GM21576 (cell line): ENCODE measurements at regions not wholly inside any gene's neighbourhood (a gene's known extent, or its start where the extent isn't known, plus 50 kb on each side); places are given as distances from the start of the nearest gene placed in this dataset.

Experiments
- ATAC-seq: cut with Tn5 transposase; IDR thresholded peaks from one replicate; pipeline ENCODE4 v1.9.1; 2021; ENCODE audit warnings: mild to moderate bottlenecking, moderate library complexity; ENCODE audit not compliant: unreplicated experiment

GRCh38 chr6:95240514-95240913 lies 336.8 kb upstream of the MANEA start:
- ATAC-seq: no peak

GRCh38 chr6:95242560-95242959 lies 334.8 kb upstream of the MANEA start:
- ATAC-seq: no peak

GRCh38 chr6:95243053-95243452 lies 334.3 kb upstream of the MANEA start:
- ATAC-seq: no peak

GRCh38 chr6:95244751-95245150 lies 332.6 kb upstream of the MANEA start:
- no peak for ATAC-seq

GRCh38 chr6:95248499-95248898 lies 328.8 kb upstream of the MANEA start:
- no peak for ATAC-seq

- ATAC-seq: no peak
Measured at GRCh38 chr6:95249175-95249574, 328.2 kb upstream of the MANEA start.

GRCh38 chr6:95249661-95250060 lies 327.7 kb upstream of the MANEA start:
- ATAC-seq: no peak

- ATAC-seq: no peak
Measured at GRCh38 chr6:95263840-95264239, 313.5 kb upstream of the MANEA start.

GRCh38 chr6:95266537-95267258 lies 310.6 kb upstream of the MANEA start:
- ATAC-seq: no peak

GRCh38 chr6:95274686-95275235 lies 302.6 kb upstream of the MANEA start:
- ATAC-seq: no peak

- no peak for ATAC-seq
Measured at GRCh38 chr6:95279616-95280015, 297.7 kb upstream of the MANEA start.

GRCh38 chr6:95280686-95281273 lies 296.6 kb upstream of the MANEA start:
- no peak for ATAC-seq

- no peak for ATAC-seq
Measured at GRCh38 chr6:95285881-95286280, 291.5 kb upstream of the MANEA start.

- ATAC-seq: no peak
Measured at GRCh38 chr6:95286874-95287273, 290.5 kb upstream of the MANEA start.

- no peak for ATAC-seq
Measured at GRCh38 chr6:95288251-95288650, 289.1 kb upstream of the MANEA start.

GRCh38 chr6:95292011-95292410 lies 285.3 kb upstream of the MANEA start:
- no peak for ATAC-seq

GRCh38 chr6:95293257-95293656 lies 284.1 kb upstream of the MANEA start:
- no peak for ATAC-seq

GRCh38 chr6:95294043-95294442 lies 283.3 kb upstream of the MANEA start:
- ATAC-seq: no peak

GRCh38 chr6:95309545-95309944 lies 267.8 kb upstream of the MANEA start:
- ATAC-seq: no peak

- no peak for ATAC-seq
Measured at GRCh38 chr6:95318137-95318536, 259.2 kb upstream of the MANEA start.

- ATAC-seq: no peak
Measured at GRCh38 chr6:95321126-95321525, 256.2 kb upstream of the MANEA start.

GRCh38 chr6:95325916-95326315 lies 251.4 kb upstream of the MANEA start:
- ATAC-seq: no peak

GRCh38 chr6:95328231-95328630 lies 249.1 kb upstream of the MANEA start:
- ATAC-seq: no peak
